IMR-90 (cell line): ENCODE measurements at regions not wholly inside any gene's neighbourhood (a gene's known extent, or its start where the extent isn't known, plus 50 kb on each side); places are given as distances from the start of the nearest gene placed in this dataset.

Source experiments
- CEBPB ChIP-seq: IDR thresholded peaks from 2 replicates; pipeline ENCODE4 v1.6.1; 2012; ENCODE audit warnings: low read depth, low read length, improper control_type of control experiment
- CHD1 ChIP-seq: IDR thresholded peaks from 2 replicates; pipeline ENCODE4 v1.6.1; 2012; ENCODE audit warnings: low read depth, low read length, improper control_type of control experiment
- CTCF ChIP-seq: conservative IDR thresholded peaks from 2 replicates; pipeline ENCODE4 v1.5.1; 2012; ENCODE audit warnings: mild to moderate bottlenecking, low read depth, low read length, improper control_type of control experiment
- ELK1 ChIP-seq: fragments of 150-350 bp; IDR thresholded peaks from 2 replicates; pipeline ENCODE4 v1.6.1; 2016; ENCODE audit warnings: low read depth, mild to moderate bottlenecking, low read length, moderate library complexity, borderline replicate concordance
- FOS ChIP-seq: fragments of 150-350 bp; IDR thresholded peaks from 2 replicates; pipeline ENCODE4 v1.6.1; 2016; ENCODE audit warnings: low read depth, low read length
- MAFK ChIP-seq: IDR thresholded peaks from 2 replicates; pipeline ENCODE4 v1.6.1; 2012; ENCODE audit warnings: low read depth, low read length, improper control_type of control experiment
- MXI1 ChIP-seq: IDR thresholded peaks from 2 replicates; pipeline ENCODE4 v1.6.1; 2012; ENCODE audit warnings: low read depth, mild to moderate bottlenecking, low read length, moderate library complexity, borderline replicate concordance
- POLR2A ChIP-seq: IDR thresholded peaks from 2 replicates; pipeline ENCODE4 v1.6.1; 2012; ENCODE audit warnings: mild to moderate bottlenecking, low read depth, low read length
- RAD21 ChIP-seq: IDR thresholded peaks from 2 replicates; pipeline ENCODE4 v1.6.1; 2012; ENCODE audit warnings: low read length, improper control_type of control experiment
- RFX5 ChIP-seq: IDR thresholded peaks from 2 replicates; pipeline ENCODE4 v1.8.0; 2012; ENCODE audit warnings: low read depth, mild to moderate bottlenecking, low read length, moderate library complexity
- SMC3 ChIP-seq: fragments of 150-350 bp; IDR thresholded peaks from 2 replicates; pipeline ENCODE4 v1.6.1; 2016; ENCODE audit warnings: low read depth, mild to moderate bottlenecking, antibody characterized with exemption, low read length, moderate library complexity
- USF2 ChIP-seq: fragments of 150-350 bp; IDR thresholded peaks from 2 replicates; pipeline ENCODE4 v1.6.1; 2017; ENCODE audit warnings: mild to moderate bottlenecking, antibody characterized with exemption, low read length, low read depth

- TF ChIP-seq SMC3 (no peak), CTCF (no peak), USF2 (no peak), CEBPB (no peak), POLR2A (no peak), RFX5 (no peak), MXI1 (no peak), CHD1 (no peak), RAD21 (no peak), ELK1 (no peak), MAFK (no peak), FOS (no peak)
Measured at GRCh38 chr18:40325988-40326387, 1629.0 kb upstream of the PIK3C3 start.
